GM12875 (cell line): ENCODE measurements at regions not wholly inside any gene's neighbourhood (a gene's known extent, or its start where the extent isn't known, plus 50 kb on each side); places are given as distances from the start of the nearest gene placed in this dataset.

ENCODE experiments used
- H3K4me3 ChIP-seq: one replicate; pipeline ENCODE4 v1.5.1; 2011; ENCODE audit warnings: low read depth, low read length, control low read depth
- CTCF ChIP-seq: IDR thresholded peaks from 2 replicates; pipeline ENCODE4 v1.5.1; 2011; ENCODE audit warnings: low read depth, mild to moderate bottlenecking, control low read depth, inconsistent platforms, low read length, moderate library complexity, borderline replicate concordance; ENCODE audit not compliant: insufficient read depth

- H3K4me3 ChIP-seq: no peak overlapping the region
- TF ChIP-seq CTCF: no peak
These were observed 111.4 kb upstream of the GLS start for GRCh38 chr2:190769258-190769657.

- no peak overlapping the region for H3K4me3 ChIP-seq
- TF ChIP-seq CTCF: no peak
These were observed 108.9 kb upstream of the GLS start for GRCh38 chr2:190771726-190772125.

GRCh38 chr2:190780594-190780993 is 100.0 kb upstream of the GLS start:
- TF ChIP-seq CTCF: no peak

DNA sequence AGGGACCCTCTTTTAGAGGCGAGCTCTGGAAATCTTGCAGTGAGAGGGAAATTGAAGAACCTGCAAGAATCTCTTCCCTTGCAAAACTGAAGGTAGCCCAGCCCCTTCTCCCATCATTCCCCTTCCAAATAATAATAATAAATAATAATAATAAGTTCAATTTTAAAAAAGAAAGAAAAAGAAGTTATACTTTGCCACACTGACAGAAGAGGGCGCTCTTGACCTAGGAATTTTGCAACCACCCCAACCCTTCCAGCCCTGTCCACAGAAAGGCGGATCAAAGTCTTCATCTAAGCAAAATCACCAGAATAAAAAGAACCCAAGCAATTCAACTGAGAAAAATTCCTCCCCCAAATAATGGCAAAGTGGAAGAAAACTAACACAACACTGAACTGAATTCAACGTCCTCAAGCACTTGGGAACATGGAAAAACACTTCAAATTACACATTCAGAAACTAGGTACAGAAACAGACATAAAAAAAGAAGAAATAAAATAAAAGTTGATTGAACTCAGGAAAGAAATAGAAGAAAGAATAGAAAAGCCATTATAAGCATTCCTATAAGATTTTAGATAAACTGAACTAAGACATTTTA is 98.9 kb upstream of the GLS start:
- peak; percentile 48; the same call in 1 of the 2 replicates for TF ChIP-seq CTCF
- no peak overlapping the region for H3K4me3 ChIP-seq

More at GRCh38 chr2:190780594-190780993, 100.0 kb upstream of the GLS start:
- H3K4me3 ChIP-seq: no peak overlapping the region

GRCh38 chr2:190782264-190782663 is 98.4 kb upstream of the GLS start:
- H3K4me3 ChIP-seq: no peak overlapping the region
- no peak for TF ChIP-seq CTCF

DNA sequence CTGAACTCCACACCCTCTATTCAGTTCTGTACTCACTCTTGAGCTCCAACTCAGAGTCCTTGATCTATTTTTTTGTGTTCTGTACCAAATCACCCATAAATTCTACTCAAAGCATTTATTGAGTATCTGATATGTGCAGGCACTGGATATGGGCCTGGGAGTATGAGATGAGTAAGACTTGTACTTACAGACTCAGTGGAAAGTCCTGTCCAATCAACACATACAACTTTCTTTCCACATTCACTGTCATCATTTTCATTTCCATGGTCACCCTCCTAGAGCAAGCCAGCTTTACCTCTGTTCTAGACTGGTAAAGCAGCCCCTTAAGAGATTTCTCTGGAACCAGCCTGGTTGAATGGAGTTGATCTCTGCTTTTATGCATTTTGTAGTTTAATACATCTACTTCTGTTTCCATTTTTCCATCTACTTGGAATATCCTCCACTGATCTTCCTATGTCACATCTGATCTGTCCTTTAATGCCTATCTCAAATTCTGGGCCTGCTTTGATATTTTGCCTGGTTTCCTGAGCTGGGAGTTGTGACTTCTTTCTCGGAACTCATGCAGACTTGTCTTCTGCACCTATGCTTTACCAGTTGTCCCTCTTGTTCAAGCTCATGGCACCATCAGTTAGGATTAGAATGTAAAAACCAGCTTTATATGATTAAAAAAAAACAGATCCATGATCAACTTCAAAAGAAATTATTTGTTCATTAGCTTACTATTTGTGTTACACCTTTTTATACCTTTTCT is 96.9 kb upstream of the GLS start:
- no peak for TF ChIP-seq CTCF
- H3K4me3 ChIP-seq: no peak overlapping the region

DNA sequence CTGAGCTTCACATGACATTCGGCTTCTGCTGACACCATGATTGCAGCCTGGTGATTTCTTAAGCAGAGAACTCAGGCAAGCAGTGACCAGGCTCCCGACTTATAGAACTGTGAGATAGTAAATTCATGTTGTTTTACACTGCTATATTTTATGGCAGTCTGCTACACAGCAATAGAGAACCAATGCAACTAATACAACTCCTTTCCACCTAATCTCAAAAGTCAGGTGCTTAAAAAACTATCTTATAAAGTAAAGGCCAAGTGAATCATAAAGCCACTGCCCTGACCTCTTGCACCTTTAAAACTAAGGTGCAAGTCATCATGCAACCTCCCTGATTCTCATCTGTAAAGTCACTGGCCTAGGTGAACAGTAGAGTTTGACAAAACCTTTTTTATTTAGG is 95.3 kb upstream of the GLS start:
- no peak overlapping the region for H3K4me3 ChIP-seq
- no peak for TF ChIP-seq CTCF
